SK-N-MC (cell line): ENCODE measurements at regions not wholly inside any gene's neighbourhood (a gene's known extent, or its start where the extent isn't known, plus 50 kb on each side); places are given as distances from the start of the nearest gene placed in this dataset.

Experiments
- EZH2 ChIP-seq: fragments of 200-600 bp; sonication (generic); IDR thresholded peaks from one replicate; pipeline ENCODE4 v1.6.1; 2017; ENCODE audit warnings: antibody characterized with exemption
- POLR2AphosphoS5 ChIP-seq: IDR thresholded peaks from 2 replicates; pipeline ENCODE4 v1.6.1; 2012; ENCODE audit warnings: mild to moderate bottlenecking, low read depth, low read length, borderline replicate concordance

DNA sequence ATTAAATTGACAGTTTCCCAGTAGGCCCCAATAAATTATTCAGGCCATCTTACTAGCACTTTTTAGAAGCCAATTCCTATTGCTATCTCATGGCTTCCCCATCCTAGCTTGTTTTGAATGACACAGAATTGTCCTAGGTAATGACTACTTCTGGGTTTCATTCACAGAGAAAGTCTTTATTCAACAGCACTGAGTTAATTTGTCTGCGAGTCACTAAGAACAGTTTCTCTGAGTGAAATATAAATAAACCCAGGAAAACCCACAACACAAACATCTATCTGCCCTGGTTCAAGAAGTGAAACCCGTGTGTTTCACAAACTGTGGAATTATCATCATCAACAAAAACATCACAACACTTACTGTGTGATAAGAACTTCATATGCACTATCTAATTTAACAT lies 1366.8 kb downstream of the EPHA7 start:
- TF ChIP-seq POLR2AphosphoS5 (no peak), EZH2 (no peak)
